GM21515 (cell line): ENCODE measurements at regions not wholly inside any gene's neighbourhood (a gene's known extent, or its start where the extent isn't known, plus 50 kb on each side); places are given as distances from the start of the nearest gene placed in this dataset.
"Not testable (repeated sequence)": the region's sequence is repeated elsewhere in the genome, so short reads cannot be mapped to it uniquely, and the experiment has no call there.

ENCODE experiments used
- ATAC-seq: cut with Tn5 transposase; IDR thresholded peaks from one replicate; pipeline ENCODE4 v1.9.1; 2021; ENCODE audit not compliant: unreplicated experiment

- no peak for ATAC-seq
Measured at GRCh38 chr3:26763723-26764122, 141.2 kb downstream of the LRRC3B start.

DNA sequence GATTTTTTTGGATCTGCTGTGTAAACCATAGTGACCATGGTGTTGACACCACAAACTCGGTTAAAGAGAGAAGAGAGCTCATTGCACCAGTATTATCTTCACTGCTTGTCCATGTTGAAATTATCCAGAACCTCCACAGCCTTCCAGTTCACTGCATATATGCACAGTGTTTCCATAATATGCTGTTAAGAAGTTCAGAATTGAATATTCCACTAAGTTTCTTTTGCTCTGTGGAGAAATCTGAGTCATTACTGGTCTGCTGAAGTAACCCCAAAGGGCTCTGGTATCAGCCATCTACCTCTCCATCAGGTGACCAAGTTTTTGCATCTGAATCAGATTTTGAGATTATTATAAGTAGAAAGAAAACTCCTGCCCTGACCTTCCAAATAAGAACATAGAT is 143.5 kb downstream of the LRRC3B start:
- ATAC-seq = no peak

GRCh38 chr3:26768068-26768651 is 145.6 kb downstream of the LRRC3B start:
- ATAC-seq = no peak

GRCh38 chr3:26799679-26800317 is 177.2 kb downstream of the LRRC3B start:
- ATAC-seq = no peak

DNA sequence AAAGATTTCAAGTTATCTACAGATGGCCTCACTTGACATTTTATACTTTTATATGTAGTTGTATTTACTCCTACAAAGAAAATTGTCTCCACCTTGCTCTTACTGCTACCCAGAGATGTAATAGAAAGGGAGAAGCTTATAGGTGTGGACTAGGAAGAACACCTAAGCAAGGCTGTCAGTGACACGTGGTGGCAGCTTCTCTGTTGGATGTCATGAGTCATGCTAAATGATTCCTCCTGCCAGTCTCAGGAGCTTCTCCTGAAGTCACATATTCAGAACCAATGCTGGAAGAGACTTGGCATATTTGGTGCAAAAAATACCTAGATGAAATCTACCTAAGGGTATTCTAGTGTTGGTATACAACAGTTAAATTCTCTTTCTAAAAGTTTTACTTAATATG is 184.7 kb downstream of the LRRC3B start:
- no peak for ATAC-seq

DNA sequence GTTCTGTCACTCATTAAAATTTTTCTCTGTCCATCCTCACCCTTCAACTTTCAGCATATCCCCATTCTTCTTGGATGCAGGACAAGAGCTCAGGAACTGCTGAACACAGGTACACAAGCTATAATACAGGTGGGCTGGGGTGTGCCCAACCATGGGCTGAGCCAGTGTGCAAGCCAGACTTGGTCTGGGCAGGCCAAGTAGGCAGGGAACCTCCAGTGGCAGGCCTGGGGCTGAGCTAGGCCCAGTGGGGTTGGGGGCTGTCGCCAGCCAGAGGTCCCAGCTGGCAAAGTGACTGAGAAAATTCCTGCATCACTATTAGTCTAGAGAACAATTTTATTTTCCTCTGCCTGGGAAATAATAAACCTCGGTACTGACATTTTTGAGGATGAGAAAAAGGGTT is 202.9 kb downstream of the LRRC3B start:
- ATAC-seq = no peak

- ATAC-seq = no peak
Measured at GRCh38 chr3:26827169-26827568, 204.6 kb downstream of the LRRC3B start.

DNA sequence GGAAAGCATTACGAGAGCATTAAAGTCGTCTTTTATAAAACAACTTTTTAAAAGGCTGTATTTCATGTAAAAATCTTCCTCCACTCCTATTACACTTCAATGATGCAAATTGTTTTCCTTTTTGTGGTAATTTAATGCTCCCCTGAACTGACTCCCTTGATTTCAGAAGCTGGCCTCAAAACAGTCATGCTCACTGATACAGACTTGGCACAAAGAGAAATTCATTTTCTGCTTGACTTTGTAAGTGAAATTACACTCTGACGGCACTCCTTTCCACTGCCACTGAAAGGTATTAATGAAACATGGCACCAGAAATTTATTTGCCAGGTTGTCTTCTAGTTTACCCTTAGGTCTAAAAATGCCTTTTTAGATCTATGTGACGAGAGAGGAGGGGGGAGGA is 215.5 kb downstream of the LRRC3B start:
- ATAC-seq = no peak

DNA sequence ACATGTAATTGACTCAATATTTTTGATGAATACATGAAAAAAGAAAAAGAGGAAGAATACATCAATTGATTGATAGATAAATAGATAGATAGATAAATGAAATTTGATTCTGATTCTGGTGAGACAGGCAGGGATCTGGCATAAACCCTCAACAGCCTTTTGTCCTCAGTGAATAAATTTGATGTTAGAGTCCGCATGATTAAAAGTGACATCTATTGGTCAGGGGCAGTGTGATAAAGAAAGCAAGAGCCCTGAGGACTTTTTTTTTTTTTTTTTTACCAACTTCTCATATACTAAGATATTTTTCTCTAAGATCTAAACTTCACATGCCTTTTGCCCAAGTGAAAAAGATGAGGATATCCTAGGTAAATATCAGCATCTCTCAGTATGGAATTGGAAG is 216.4 kb downstream of the LRRC3B start:
- ATAC-seq = no peak

GRCh38 chr3:26840272-26840870 is 217.8 kb downstream of the LRRC3B start:
- no peak for ATAC-seq

DNA sequence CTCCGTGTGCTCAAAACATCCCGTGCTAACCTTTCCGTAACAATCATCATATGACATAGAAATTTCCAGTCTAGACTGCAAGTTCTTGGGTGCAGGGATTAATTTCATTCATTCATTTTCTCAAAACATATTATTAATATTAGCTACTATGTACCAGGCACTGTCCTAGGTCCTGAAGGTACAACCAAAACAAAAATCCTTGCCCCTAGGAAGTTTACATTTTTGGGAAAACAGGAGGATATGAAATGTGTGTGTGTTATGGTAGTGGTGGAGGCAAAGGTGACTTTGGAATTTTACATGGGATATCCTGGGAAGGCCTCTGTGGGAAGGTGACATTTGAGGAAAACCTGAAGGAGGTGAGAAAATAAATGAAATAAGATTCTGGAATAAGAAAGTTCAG is 222.6 kb downstream of the LRRC3B start:
- ATAC-seq = no peak

DNA sequence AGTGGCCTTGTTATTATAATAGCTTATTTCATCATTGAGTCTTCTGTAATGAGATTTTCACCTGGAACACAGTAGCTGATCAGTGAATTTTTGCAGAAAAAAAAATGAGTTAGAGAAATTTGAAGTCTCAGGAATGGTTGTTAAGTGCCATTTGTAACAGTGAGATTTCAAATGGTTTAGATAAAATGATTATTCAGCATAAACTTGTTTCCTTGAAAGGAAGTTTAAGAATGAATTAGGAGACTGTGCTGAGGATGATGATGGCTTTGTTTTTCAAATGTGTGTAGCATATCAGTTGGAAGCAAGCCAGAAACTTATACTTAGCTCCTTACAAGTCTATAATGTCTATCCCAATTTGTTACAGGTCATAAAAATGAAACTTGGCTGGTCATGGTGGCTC is 225.1 kb downstream of the LRRC3B start:
- ATAC-seq = no peak

GRCh38 chr3:26894443-26894842 is 271.9 kb downstream of the LRRC3B start:
- ATAC-seq = no peak

DNA sequence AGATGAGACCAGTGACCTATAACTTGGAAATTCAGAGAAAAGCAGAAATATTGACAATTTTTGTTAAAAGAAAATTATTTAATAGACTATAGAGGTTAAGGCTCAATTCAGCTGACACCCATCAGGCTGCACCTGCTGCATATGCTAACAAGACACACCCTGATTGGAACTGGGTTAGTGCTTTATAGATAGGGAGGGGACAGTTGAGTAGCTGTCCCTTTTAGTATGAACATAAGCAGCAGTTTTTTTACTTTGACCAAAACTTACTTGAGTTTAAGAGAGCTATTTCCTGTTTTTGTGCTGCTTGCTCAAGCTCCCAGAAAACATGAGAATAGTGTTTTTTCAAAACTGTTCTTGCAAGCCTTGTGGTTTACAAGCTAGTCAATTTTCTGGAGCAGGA is 292.6 kb downstream of the LRRC3B start:
- no peak for ATAC-seq

DNA sequence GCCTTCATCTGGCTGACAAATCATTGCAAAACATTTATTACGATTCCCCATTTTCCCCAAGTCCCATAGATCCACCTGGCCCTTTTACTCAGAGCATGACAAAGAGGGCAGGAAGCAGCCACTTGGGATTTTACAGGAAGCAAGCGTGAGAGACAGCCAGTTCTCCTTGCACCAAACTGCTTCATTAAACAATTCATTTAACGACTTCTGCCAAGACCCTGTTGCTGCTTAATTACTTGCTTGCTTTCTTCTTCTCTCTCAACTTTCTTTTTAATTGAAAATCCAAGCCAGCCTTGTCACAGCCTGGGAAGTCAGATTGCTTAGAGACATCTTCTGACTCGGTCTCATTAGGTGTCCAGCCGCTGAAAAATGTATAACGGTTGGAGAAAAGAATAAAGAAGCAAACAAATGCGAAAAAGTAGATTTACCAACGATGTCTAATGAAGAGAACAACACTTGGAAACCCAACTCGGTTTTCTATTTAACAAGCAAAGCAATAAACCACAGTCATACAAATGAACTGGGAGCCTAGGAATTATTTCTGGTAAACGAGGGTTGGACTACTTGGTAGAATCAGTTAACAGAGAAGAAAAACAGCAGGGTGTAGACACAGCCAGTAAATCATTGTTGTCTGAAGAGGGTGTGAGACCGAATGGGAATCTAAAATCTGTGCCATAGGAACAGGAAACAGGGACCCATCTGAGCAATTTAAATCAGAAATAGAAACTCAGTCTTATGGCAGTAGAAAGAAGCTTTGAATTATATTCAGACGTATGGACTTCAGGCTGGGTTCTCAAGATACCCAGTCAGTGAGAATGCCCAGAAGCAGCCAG is 298.3 kb downstream of the LRRC3B start:
- ATAC-seq = no peak

DNA sequence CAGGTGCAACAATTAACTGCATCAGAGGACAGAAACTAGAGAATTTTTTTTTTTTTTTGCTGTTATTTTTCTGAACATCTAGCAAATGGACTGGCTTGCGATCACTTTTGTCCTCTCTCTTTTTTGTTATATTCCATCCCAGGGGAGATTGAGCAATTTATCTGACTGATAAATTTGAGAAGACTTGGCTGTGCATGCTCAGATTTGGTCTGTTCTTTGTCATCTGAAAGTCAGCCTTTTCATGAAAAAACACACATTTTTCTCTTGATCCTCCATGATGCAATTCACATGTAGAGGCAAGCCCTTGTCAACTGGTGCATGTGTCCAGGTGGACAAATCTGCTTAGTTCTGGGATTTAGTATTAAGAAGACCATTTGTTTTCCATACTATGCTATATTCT is 309.3 kb downstream of the LRRC3B start:
- ATAC-seq = no peak

- no peak for ATAC-seq
Measured at GRCh38 chr3:26932752-26933151, 310.2 kb downstream of the LRRC3B start.

DNA sequence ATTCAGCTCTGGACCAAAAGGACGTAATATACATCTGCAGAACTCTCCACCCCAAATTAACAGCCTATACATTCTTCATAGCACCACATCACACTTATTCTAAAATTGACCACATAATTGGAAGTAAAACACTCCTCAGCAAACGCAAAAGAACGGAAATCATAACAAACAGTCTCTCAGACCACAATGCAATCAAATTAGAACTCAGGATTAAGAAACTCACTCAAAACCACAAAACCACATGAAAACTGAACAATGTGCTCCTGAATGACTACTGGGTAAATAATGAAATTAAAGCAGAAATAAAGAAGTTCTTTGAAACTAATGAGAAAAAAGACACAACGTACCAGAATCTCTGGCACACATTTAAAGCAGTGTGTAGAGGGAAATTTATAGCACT is 322.9 kb downstream of the LRRC3B start:
- ATAC-seq = not testable (repeated sequence)

GRCh38 chr3:26960382-26960781 is 337.8 kb downstream of the LRRC3B start:
- no peak for ATAC-seq

- ATAC-seq = peak; percentile 70
Measured at GRCh38 chr3:26962492-26963360, 340.2 kb downstream of the LRRC3B start.

GRCh38 chr3:26963361-26963743 is 340.8 kb downstream of the LRRC3B start:
- no peak for ATAC-seq
